GM18508 (cell line): ENCODE measurements at regions not wholly inside any gene's neighbourhood (a gene's known extent, or its start where the extent isn't known, plus 50 kb on each side); places are given as distances from the start of the nearest gene placed in this dataset.
"Not testable (repeated sequence)": the region's sequence is repeated elsewhere in the genome, so short reads cannot be mapped to it uniquely, and the experiment has no call there.

Experiments
- ATAC-seq: cut with Tn5 transposase; IDR thresholded peaks from one replicate; pipeline ENCODE4 v1.9.1; 2021; ENCODE audit warnings: moderate number of reproducible peaks; ENCODE audit not compliant: insufficient read depth, unreplicated experiment

DNA sequence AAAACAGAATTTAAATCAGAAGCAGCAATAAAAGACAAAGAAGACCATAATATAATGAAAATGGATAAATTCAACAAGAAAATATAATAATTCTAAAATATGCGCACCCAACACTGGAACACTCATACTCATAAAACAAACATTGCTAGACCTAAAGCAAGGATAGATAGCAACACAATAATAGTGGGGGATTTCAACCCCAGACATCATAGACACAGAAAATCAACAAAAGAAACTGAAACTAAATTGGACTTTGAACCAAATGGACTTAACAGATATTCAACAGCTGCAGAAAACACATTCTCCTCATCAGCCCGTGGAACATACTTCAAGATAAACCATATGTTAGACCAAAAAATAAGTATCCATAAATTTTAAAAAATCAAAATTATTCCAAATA, 1552.6 kb downstream of the C4orf33 start:
- no peak for ATAC-seq

DNA sequence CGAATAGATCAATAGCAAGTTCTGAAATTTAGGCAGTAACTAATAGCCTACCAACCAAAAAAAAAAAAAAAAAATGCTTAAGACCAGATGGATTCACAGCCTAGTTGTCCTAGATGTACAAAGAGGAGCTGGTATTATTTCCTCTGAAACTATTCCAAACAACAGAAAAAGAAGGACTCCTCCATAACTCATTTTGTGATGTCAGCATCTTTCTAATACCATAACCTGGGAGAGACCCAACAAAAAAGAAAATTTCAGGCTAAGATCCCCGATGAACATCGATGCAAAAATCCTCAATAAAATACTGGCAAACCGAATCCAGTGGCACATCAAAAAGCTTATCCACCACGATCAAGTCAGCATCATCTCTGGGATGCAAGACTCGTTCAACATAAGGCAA, 1557.9 kb downstream of the C4orf33 start:
- no peak for ATAC-seq

DNA sequence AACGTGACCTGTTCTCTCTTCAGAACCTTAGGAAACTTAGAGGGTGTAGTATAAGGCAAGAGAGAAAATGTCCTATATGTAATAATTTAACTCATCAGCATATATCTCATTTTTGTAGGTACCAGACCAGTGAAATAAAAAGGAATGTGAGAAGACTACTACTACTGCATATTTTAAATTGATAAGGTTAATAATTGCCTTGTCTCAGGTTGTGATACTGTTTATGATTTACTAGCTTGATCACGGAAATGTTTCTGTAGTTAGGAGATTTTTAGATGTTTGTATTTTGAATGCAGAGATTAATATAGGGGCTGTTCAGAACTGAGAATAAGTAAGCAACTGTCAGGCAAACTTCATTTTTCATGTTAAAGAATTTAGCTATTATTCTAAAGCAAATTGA, 1563.4 kb downstream of the C4orf33 start:
- no peak for ATAC-seq

DNA sequence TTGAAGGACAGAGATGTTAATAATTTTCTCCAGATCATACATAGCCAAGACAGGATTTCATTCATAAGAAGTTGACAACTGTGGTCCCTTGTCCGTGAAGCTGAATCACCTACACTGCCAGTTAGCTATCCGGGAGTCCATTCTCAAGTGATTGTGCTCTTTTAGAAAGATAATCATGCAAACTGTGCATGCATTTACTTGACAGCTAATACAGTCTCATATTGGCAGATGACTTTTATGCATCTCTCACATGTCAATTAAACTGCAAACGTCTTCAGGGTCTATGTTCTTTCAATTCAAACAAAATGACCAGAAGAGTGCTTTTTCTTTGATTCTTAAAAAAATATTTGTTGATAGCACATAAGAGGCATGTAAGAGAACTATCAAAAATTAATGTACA, 1572.9 kb downstream of the C4orf33 start:
- ATAC-seq, result no peak

DNA sequence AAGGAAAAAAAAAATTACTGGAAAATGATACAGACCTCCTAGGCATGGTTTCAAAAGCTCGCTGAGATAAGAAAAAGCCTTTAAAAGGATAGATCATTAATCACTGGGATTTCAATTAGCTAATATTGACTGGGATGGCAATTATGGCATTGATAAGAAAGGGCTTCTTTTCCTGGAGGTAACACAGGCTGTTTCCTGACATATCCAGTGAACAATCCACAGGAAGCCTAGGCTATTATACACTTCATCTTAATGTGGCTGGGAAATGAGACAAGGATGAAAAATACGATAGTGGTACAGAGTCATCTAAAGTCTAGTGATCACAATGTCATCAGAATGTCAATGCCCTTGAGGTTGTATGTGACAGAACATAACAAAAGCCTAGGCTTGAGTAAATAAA, 1579.3 kb downstream of the C4orf33 start:
- no peak for ATAC-seq

DNA sequence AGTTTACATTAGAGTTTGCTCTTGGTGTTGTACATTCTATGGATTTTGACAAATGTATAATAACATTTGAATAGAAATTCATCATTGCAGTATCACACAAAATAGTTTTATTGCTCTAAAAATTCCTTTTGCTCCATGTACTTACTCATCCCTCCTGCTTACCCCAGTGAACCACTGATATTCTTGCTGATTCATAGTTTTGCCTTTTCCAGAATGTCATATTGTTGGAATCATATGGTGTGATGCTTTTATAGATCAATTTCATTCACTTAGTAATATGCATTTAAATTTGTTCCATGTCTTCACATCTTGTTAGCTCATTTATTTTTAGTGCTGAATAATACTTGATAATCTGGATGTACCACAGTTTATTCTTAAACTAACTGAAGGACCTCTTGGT, 1593.2 kb downstream of the C4orf33 start:
- no peak for ATAC-seq

DNA sequence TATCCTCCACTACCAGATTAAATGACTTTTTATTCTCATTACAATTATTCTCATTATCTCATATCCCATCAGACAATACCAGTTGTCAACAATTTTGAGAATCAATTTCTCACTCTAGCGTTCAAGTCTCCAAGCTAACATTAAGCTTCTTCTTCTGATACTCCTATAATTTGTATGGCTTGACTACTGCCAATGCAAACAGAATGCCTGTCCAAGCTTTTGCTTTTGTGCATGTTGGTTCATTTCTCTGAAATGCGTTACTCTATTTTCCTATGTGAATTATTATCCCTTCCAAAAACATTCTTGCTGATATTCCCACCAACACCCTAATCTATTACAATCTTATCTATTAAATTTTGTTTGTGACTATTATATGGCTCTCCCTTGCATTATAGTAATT, 1602.3 kb downstream of the C4orf33 start:
- ATAC-seq, result no peak

DNA sequence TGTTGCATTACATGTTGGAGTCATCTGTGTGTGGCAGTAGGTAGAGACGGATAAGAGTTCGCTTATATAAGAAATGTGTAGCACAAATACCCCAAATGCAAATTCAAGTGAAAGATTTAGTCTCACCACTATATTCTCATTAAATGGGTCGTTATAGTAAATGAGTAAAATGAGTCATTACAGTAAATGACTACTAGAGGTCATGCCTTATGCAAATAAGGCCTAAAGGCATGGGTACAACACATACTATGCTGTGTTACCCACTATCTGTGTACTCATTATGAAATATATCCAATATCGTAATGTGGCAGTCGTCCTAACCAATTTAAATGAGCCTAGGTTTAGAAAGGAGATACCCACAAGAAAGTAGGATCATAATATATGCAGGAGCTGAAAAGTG, 1603.1 kb downstream of the C4orf33 start:
- no peak for ATAC-seq

DNA sequence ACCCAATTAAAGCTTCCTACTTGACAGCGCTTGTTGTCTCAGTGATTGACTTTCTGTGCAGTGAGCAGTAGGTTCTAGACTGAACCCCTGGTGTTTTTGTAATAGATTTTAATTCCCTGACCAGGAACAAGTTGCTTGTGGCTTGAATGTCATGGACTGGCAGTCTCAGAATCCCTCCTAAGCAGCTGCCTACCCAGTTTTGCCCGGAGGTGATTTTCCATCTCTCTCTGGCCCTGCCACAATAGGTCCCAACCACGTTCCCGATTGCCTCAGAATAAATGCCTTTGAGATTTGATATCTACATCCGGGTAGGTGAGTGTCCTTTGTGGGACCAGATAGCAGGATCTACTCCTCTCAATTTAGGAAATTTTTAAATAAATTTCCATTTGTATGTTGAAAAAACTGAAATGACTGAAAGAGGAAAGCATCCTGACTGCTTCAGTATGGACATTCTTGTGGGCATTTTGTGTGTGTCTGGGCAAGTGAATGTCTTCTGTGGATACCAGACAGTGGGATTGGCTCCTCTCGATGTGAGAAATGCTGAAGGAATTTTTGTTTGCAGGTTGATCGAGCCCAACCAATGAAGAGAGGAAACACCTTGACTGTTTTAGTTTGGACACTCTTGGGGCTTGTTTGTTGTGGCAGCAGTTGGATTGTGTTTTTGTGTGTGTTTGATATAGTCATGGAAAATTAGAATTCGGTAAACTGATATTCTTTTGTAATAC, 1607.4 kb downstream of the C4orf33 start:
- ATAC-seq, result no peak

DNA sequence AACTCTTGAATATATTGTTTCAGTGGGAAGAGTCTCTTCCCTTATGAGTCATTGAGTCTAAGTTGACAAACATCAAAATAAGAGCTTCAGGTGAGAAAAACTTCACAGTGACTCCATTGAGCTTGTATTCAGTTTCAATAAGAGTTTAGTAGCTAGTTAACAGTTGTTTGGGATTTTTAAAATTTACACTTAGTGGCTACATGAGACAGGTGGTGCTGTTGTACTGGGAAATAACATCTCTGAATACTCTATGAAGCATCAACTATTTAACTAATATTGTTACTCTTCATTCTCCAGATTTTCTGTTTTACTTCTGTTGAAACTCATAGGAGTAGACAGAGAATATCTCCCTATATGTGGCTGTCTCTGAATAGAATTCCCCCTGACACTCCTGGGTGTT, 1609.1 kb downstream of the C4orf33 start:
- ATAC-seq, result no peak

DNA sequence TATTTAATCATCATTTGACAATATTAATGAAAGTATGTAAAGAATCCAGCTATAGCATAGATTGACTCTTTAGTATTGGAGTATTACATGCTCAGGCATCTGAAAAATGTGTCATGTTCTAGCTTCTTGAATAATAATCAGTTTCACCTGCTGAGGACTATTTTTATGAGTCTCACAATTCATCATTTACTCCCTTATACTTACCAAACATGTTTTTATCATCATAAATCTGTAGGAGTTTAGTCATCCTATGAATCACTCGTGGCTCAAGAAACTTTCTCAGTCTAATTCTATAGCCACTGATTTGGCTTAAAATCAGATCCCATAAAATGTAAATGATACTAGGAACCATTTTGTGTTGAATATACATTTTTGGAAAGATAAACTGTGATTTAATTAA, 1616.1 kb downstream of the C4orf33 start:
- no peak for ATAC-seq

DNA sequence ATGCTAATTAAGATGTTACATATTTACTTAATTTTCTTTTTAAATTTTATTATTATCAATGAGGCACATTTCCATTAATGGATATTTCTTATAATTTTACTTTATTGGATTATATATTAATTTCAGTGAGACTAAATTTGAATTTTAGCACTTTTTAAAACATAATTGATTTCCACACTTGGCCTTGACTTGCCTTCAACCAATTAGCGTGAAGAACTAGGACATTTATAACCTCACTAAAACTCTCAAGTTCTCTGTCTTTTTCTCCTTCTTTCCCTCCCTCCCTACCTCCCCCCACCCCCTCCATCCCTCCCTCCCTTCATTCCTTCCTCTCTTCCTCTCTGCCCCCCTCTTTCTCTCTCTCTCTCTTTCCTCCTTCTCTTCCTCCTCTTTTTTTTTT, 1618.1 kb downstream of the C4orf33 start:
- no peak for ATAC-seq

DNA sequence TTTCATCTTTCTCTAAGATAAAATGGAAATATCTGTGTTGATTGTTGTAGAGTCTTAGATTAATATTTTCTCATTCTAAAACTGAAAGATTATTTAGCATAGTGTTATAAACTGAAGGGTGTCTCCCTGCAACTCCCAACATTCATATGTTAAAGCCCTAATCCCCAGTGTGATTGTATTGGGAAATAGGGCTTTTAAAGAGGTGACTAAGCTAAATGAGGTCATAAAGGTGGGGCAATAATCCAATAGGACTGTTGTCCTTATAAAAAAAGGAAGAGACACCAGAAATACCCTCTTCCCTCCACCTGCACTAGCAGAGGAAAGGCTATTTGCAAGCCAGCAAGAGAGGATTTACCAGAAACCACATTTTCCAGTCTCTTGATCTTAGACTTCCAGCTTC, 1626.4 kb downstream of the C4orf33 start:
- no peak for ATAC-seq

DNA sequence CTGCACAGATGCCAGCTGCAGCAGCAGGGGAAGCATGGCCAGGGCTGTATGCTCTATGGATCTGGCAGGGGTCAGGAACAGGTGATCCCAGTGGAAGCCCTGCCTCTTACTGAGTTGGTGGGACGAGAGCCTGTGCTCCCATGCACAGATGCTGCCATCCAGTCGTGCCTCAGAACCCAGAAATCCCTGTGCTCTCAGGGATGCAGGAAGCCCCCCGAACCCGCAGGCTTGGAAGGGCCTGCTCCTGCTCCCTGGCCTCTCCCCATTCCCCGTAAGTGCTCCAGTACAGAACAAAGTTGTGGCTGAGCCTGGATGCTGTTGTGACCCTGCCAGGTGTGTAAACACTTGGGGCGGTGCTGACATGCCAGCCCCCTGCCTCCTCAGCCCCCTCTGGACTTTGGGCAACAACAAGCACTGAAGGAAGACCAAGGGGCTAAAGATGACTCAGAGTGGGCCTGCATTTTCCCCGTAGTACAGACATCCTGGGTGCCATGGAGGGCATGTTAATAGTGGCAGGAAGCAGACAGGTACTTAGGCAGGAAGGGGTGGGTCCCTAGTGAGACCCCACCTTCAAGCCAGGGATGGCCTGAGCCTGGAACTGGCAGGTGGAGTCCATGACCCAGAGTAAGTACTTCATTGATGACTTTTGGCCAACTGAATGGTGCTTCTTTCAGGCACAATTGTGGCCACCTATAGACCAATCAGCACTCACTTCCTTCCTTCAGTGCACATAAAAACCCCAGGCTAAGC, 1640.7 kb downstream of the C4orf33 start:
- ATAC-seq, result no peak

DNA sequence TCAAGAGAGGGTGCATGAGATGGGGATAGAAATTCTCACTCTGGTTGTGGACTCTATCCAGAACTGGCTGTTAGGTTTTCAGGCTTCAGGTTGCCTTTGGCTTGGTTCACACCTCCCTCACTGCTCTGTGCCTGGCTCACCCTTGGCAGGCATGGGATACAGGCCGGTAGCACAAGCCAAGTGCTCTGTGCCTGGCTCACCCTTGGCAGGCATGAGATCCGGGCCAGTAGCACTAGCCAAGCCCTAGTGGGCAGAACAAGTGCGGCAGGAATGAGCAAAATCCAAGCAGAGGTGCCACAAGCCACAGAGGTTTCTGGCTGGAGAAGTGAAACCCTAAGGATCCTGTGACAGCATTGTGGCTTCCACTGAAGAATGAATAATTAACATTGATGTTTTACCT, 1642.3 kb downstream of the C4orf33 start:
- ATAC-seq, result no peak

DNA sequence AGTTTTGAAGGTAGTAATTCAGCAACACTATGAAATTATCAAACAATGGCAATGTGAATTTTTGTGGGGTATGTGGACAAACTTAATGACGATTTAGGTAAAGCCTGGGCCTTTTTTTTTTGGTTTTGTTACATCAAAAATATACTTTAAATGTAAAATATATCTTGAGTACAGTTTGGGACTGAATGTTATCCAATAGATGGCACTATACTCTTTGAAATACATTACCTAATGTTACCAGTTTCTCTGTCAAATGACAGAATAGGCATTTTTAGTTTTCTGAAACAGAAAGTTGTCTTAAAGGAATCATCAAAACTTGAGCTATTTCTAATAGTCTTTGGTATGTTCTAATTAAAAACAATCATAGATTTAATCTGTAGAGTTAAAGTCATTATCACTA, 1651.9 kb downstream of the C4orf33 start:
- ATAC-seq, result no peak

DNA sequence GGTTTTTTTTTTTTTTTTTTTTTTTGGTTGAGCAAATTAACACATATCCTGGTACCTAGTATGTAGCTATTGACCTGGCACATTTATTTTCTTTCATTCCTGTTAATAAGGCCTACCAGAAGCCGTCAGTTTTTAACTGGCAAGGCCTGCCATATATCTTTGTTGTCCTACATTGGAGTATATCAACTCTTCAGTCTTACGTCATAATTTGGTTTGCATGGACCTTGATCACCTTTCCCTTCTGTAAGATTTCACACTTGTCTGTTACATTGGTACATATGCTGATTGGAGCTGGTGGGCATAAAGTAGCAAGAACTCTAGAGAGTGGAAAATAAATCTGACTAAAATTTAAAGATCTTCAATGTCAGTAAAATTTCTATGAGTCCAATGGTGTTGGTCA, 1658.0 kb downstream of the C4orf33 start:
- ATAC-seq, result no peak

DNA sequence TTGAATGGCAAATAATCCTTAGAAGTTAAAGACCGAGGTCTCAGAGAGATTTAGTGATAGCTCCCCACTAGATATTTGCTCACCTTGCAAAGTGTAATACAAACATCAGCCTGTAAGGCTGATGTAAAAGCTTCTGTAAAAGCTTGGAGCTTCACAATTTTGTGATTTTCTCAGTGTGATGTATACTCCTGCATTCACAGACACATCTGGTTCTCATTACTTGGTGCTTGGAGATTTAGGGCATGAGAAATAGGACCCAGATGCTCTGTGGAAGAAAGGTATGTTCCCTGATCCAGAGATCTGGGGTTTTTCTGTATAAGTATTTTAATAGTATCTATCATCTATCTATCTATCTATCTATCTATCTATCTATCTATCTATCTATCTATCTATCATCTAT, 1664.3 kb downstream of the C4orf33 start:
- ATAC-seq, result no peak

DNA sequence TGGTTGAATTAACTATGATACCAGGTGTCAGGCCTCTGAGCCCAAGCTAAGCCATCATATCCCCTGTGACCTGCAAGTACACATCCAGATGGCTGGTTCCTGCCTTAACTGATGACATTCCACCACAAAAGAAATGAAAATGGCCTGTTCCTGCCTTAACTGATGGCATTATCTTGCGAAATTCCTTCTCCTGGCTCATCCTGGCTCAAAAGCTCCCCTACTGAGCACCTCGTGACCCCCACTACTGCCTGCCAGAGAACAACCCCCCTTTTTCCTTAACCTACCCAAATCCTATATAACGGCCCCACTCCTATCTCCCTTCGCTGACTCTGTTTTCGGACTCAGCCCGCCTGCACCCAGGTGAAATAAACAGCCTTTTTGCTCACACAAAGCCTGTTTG, 1671.4 kb downstream of the C4orf33 start:
- not testable (repeated sequence) for ATAC-seq

DNA sequence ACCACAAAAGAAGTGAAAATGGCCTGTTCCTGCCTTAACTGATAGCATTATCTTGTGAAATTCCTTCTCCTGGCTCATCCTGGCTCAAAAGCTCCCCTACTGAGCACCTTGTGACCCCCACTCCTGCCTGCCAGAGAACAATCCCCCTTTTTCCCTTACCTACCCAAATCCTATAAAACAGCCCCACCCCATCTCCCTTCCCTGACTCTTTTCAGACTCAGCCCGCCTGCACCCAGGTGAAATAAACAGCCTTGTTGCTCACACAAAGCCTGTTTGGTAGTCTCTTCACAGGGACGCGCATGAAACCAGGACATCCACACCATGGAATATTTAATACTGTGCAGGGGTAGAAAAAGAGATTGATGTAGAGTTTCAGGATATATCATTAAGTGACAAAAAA, 1677.0 kb downstream of the C4orf33 start:
- ATAC-seq, result not testable (repeated sequence)

DNA sequence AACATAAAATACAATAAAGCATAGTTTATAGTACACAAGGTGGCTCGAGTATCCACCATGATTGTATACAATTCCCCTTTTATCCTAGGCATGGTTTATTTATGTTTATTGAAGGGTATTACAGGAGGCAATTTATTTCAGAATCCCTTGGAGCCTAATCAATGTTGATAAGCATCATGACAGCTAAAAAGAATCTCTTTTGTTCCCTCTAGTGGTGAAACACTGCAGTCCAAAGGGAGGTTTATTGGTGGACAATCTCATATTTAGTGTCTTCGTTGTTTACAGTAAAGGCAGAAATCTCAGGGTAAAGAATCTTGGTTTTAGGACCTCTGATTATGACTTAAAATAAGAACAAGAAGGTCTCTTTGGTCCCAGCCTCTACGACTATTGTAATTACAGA, 1712.5 kb downstream of the C4orf33 start:
- no peak for ATAC-seq

DNA sequence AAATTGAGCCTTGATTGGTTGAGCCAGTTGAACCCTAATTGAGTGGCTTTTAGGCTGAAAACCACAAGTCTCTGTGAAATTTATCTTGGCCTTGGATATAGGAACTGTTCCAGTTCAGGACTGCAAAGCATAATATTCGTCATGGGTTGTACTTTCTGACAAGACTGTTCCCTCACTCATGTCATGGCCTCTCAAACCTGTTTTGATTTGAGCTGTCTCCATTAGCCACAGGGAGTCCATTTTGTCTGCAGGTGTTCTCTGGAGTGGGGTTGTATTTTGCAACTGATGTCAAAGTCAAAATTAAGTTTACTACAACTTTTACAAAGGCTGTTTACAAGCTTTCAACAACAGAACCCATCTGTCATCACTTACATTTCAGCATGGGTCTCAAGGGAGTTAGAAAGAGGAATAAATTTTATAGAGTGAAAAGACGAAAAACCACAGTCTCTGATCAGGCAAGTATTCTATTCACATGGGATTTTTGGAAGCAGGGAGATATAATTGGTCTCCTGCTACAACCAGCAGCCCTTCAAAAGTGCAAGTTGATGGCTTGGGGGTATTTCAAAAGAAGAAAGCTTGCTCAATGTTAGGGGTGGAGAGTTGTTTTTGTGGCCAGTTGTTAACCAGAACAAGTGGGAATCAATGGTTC, 1716.3 kb downstream of the C4orf33 start:
- no peak for ATAC-seq
